PC-9 (cell line): ENCODE measurements at regions not wholly inside any gene's neighbourhood (a gene's known extent, or its start where the extent isn't known, plus 50 kb on each side); places are given as distances from the start of the nearest gene placed in this dataset.
A peak's percentile ranks its signal among the peaks of the same experiment; 100 is the strongest.
"Not testable (repeated sequence)": the region's sequence is repeated elsewhere in the genome, so short reads cannot be mapped to it uniquely, and the experiment has no call there.

Experiments
- BruUV-seq: library from RNA; stranded (reverse); fragments of 400-500 nt; replicated peaks from 2 replicates; lab custom pipeline; 2021; lab: Mats Ljungman, UMichigan
- CTCF ChIA-PET: fragments of 300-600 bp; sonication (Branson Sonifier 250); formaldehyde crosslinking; loops from one replicate; lab custom pipeline; 2022; ENCODE audit warnings: antibody characterized with exemption; lab: Charles Lee
- POLR2A ChIA-PET: fragments of 300-600 bp; sonication (Branson Sonifier 250); formaldehyde crosslinking; loops from one replicate; lab custom pipeline; 2022; ENCODE audit warnings: antibody characterized with exemption; ENCODE audit not compliant: unreplicated experiment; lab: Charles Lee
- DNase-seq, 2 experiments: peaks; one replicate each; pipeline versions ENCODE4 v3.0.0 to v3.0.0-alpha.2; 2015 to 2022; ENCODE audit warnings: mixed read lengths in 1 of 2
- H2AFZ ChIP-seq: fragments of 200-600 bp; sonication (generic); 2 replicates; pipeline ENCODE4 v1.8.1; 2017; ENCODE audit warnings: antibody characterized with exemption
- H3F3A ChIP-seq: fragments of 200-600 bp; sonication (generic); 2 replicates; pipeline ENCODE4 v1.8.1; 2017; ENCODE audit warnings: antibody characterized with exemption, mild to moderate bottlenecking, low read depth; ENCODE audit not compliant: insufficient read depth
- H3K27ac ChIP-seq: fragments of 200-600 bp; sonication (generic); 2 replicates; pipeline ENCODE4 v1.6.1; 2016; ENCODE audit warnings: mixed run types
- H3K27me3 ChIP-seq: fragments of 200-600 bp; sonication (generic); 2 replicates; pipeline ENCODE4 v1.6.1; 2016; ENCODE audit warnings: low read depth, mixed run types; ENCODE audit not compliant: insufficient read depth
- H3K36me3 ChIP-seq: fragments of 200-600 bp; sonication (generic); 2 replicates; pipeline ENCODE4 v1.6.1; 2016; ENCODE audit warnings: low read depth, mixed run types
- H3K4me1 ChIP-seq: fragments of 200-600 bp; sonication (generic); replicated peaks from 2 replicates; pipeline ENCODE4 v1.6.1; 2016; ENCODE audit warnings: mixed run types; ENCODE audit not compliant: insufficient read depth
- H3K4me2 ChIP-seq: fragments of 200-600 bp; sonication (generic); 2 replicates; pipeline ENCODE4 v1.6.1; 2017; ENCODE audit warnings: mixed run types
- H3K4me3 ChIP-seq: fragments of 200-600 bp; sonication (generic); 2 replicates; pipeline ENCODE4 v1.6.1; 2016; ENCODE audit warnings: mixed run types
- H3K79me2 ChIP-seq: fragments of 200-600 bp; sonication (generic); 2 replicates; pipeline ENCODE4 v1.6.1; 2017; ENCODE audit warnings: low read depth, mixed run types
- H3K9me2 ChIP-seq: fragments of 200-600 bp; sonication (generic); 2 replicates; pipeline ENCODE4 v1.8.1; 2017; ENCODE audit warnings: mild to moderate bottlenecking; ENCODE audit not compliant: insufficient read depth
- H3K9me3 ChIP-seq: fragments of 200-600 bp; sonication (generic); 2 replicates; pipeline ENCODE4 v1.8.1; 2016; ENCODE audit warnings: low read depth; ENCODE audit not compliant: insufficient read depth
- H4K20me1 ChIP-seq: fragments of 200-600 bp; sonication (generic); 2 replicates; pipeline ENCODE4 v1.8.1; 2017; ENCODE audit not compliant: insufficient read depth
- EZH2 ChIP-seq: fragments of 200-600 bp; sonication (generic); IDR thresholded peaks from 2 replicates; pipeline ENCODE4 v1.8.0; 2017; ENCODE audit warnings: antibody characterized with exemption, low read depth
- intact Hi-C: fragments of 100-400 bp; cut with micrococcal nuclease; formaldehyde crosslinking; loops from one replicate; pipeline ENCODE4 v1.10.0; 2022; ENCODE audit not compliant: unreplicated experiment
- TF ChIP-seq, protein P1 (sequence below): fragments of 200-600 bp; sonication (generic); conservative IDR thresholded peaks from 2 replicates; pipeline ENCODE4 v1.6.1; 2017; ENCODE audit warnings: mixed run types, antibody characterized with exemption, mild to moderate bottlenecking, moderate library complexity

DNA sequence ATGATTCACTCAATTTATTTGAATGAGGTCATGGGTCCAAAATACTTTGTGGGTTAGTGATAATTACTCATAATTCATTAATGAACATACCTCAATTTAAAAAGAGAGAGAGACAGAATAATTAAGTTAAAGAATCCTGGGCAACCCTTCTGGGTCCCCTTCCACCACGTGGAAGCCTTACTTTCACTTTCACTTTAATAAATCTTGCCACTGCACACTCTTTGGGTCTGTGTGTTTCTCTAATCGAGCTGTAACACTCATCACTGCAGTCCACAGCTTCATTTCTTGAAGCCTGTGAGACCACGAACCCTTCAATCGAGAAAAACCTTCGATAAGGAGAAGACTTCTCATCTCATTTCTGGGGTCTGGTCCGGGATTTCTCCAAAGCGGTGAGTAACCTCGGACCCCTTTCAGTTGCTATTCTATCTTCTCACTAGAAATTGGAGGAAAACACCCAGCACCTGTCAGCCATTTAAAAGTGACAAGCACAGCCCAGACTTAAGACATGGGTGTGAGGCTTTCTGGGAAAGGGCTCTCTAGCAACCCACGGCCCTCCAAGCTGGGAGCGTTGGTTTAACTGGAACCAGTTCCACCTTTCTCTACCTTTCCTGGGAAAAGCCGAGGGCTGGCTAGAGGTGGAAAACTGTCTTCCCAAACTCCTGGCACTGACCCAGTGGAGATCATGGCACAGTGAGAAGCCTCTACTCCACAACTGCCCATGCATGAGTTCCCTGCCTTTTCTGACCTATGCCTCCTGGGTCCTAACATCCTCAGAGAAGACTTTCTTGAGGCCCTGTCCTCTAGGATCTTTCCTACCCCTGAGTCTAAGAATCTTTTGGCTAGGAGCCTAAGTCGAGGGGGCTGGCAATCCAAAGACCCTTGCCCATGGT, 148.8 kb upstream of the ATF7IP start:
- CTCF ChIA-PET: no interaction called here
- TF ChIP-seq EZH2: no peak
- TF ChIP-seq, protein P1, sequence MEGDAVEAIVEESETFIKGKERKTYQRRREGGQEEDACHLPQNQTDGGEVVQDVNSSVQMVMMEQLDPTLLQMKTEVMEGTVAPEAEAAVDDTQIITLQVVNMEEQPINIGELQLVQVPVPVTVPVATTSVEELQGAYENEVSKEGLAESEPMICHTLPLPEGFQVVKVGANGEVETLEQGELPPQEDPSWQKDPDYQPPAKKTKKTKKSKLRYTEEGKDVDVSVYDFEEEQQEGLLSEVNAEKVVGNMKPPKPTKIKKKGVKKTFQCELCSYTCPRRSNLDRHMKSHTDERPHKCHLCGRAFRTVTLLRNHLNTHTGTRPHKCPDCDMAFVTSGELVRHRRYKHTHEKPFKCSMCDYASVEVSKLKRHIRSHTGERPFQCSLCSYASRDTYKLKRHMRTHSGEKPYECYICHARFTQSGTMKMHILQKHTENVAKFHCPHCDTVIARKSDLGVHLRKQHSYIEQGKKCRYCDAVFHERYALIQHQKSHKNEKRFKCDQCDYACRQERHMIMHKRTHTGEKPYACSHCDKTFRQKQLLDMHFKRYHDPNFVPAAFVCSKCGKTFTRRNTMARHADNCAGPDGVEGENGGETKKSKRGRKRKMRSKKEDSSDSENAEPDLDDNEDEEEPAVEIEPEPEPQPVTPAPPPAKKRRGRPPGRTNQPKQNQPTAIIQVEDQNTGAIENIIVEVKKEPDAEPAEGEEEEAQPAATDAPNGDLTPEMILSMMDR: no peak
- Histone ChIP-seq H3K27me3 (no peaks in the 10 kb centered on the region), H3K9me3 (peaks cover 6% of the 10 kb centered on the region; the same call in 1 of the 2 replicates), H3K9me2 (no peaks in the 10 kb centered on the region), H3K4me2 (peak overlapping the region; percentile 49), H4K20me1 (no peaks in the 10 kb centered on the region), H3K4me3 (no peak overlapping the region), H3K79me2 (no peaks in the 10 kb centered on the region), H2AFZ (peak overlapping the region; percentile 75), H3K36me3 (no peaks in the 10 kb centered on the region), H3F3A (no peaks in the 10 kb centered on the region), H3K4me1 (peaks cover 21% of the 10 kb centered on the region), H3K27ac (no peak overlapping the region)
- no peak for DNase-seq
- intact Hi-C loops: no loop called here
- BruUV-seq: no TSS peak
- POLR2A ChIA-PET: no interaction called here

DNA sequence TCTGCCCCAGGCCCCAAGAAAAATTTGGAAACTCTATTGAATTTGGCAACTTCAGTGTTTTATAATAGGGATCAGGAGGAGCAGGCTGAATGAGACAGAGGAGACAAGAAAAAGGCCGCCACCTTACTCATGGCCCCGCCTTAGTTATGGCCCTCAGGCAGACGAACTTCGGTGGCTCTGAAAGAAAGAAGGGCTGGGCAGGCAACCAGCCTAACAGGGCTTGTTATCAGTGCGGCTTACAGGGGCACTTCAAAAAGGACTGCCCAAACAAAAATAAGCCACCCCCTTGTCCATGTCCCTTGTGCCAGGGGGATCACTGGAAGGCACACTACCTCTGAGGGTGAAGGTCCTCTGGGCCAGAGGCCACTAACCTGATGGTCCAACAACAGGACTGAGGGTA, 146.3 kb upstream of the ATF7IP start:
- POLR2A ChIA-PET: no interaction called here
- TF ChIP-seq EZH2: no peak
- TF ChIP-seq, protein P1: no peak
- no peak overlapping the region for H3K27ac ChIP-seq
- CTCF ChIA-PET: no interaction called here
- H3K27me3 ChIP-seq: no peaks in the 10 kb centered on the region
- intact Hi-C loops: no loop called here
- no peak overlapping the region for H3K4me3 ChIP-seq
- no peaks in the 10 kb centered on the region for H4K20me1 ChIP-seq
- BruUV-seq: no TSS peak
- peaks cover 6% of the 10 kb centered on the region; the same call in 1 of the 2 replicates for H3K9me3 ChIP-seq
- H3K36me3 ChIP-seq: no peaks in the 10 kb centered on the region
- H3K4me2 ChIP-seq: no peak overlapping the region
- no peak for DNase-seq
- no peaks in the 10 kb centered on the region for H3K9me2 ChIP-seq
- H3F3A ChIP-seq: no peaks in the 10 kb centered on the region
- H3K4me1 ChIP-seq: peaks cover 11% of the 10 kb centered on the region
- H2AFZ ChIP-seq: no peak overlapping the region
- H3K79me2 ChIP-seq: no peaks in the 10 kb centered on the region

DNA sequence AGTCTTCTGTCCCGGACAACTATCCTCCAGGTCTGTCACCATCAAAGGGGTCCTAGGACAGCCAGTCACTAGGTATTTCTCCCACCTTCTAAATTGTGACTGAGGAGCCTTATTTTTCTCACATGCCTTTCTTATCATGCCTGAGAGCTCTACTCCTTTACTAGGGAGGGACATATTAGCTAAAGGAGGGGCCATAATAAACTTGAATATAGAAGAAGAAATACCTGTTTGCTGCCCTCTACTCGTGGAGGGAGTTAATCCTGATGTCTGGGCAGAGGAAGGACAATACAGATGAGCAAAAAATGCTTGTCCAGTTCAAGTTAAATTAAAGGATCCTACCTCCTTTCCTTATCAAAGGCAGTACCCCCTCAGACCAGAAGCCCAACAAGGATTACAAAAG, 145.8 kb upstream of the ATF7IP start:
- H3K4me1 ChIP-seq, H3K79me2 ChIP-seq, H4K20me1 ChIP-seq, H3K4me3 ChIP-seq, H3K9me3 ChIP-seq, DNase-seq, POLR2A ChIA-PET, H3F3A ChIP-seq, H3K27me3 ChIP-seq, H2AFZ ChIP-seq, H3K36me3 ChIP-seq, CTCF ChIA-PET, intact Hi-C loops, H3K27ac ChIP-seq, H3K4me2 ChIP-seq, H3K9me2 ChIP-seq, BruUV-seq: not testable (repeated sequence)
